GM06990 (cell line): ENCODE measurements at regions not wholly inside any gene's neighbourhood (a gene's known extent, or its start where the extent isn't known, plus 50 kb on each side); places are given as distances from the start of the nearest gene placed in this dataset.

Source experiments
- DNase-seq: peaks from one replicate; pipeline ENCODE4 v3.0.0-alpha.2; 2011; ENCODE audit not compliant: insufficient read length; ENCODE audit errors: extremely low read depth
- H3K27me3 ChIP-seq: replicated peaks from 2 replicates; pipeline ENCODE4 v1.6.0; 2011; ENCODE audit warnings: low read length; ENCODE audit not compliant: control insufficient read depth, insufficient read depth
- H3K36me3 ChIP-seq: 2 replicates; pipeline ENCODE4 v1.5.1; 2011; ENCODE audit warnings: low read length; ENCODE audit not compliant: control insufficient read depth, insufficient read depth
- H3K4me3 ChIP-seq: replicated peaks from 2 replicates; pipeline ENCODE4 v1.5.1; 2011; ENCODE audit warnings: low read depth, mild to moderate bottlenecking, control low read depth, low read length
- CTCF ChIP-seq: IDR thresholded peaks from 2 replicates; pipeline ENCODE4 v1.5.1; 2011; ENCODE audit warnings: low read length, control low read depth, mild to moderate bottlenecking, inconsistent platforms; ENCODE audit not compliant: insufficient read depth, poor library complexity, severe bottlenecking

- DNase-seq = no peak
- H3K36me3 ChIP-seq = no peaks in the 10 kb centered on the region
- no peaks in the 10 kb centered on the region for H3K27me3 ChIP-seq
Measured at GRCh38 chr5:144567421-144567780, 396.7 kb downstream of the KCTD16 start.

GRCh38 chr5:144566747-144567420 lies 396.2 kb downstream of the KCTD16 start:
- H3K27me3 ChIP-seq = no peaks in the 10 kb centered on the region
- no peak for TF ChIP-seq CTCF
- no peak for DNase-seq
- no peaks in the 10 kb centered on the region for H3K36me3 ChIP-seq
- no peak overlapping the region for H3K4me3 ChIP-seq

More at GRCh38 chr5:144567421-144567780, 396.7 kb downstream of the KCTD16 start:
- TF ChIP-seq CTCF = no peak
- H3K4me3 ChIP-seq = no peak overlapping the region

- Histone ChIP-seq H3K4me3 (no peak overlapping the region), H3K36me3 (no peaks in the 10 kb centered on the region), H3K27me3 (no peaks in the 10 kb centered on the region)
- DNase-seq = no peak
- TF ChIP-seq CTCF = no peak
Measured at GRCh38 chr5:144549580-144549979, 378.9 kb downstream of the KCTD16 start.

GRCh38 chr5:144548936-144549335 lies 378.3 kb downstream of the KCTD16 start:
- no peaks in the 10 kb centered on the region for H3K36me3 ChIP-seq
- no peak for DNase-seq
- no peaks in the 10 kb centered on the region for H3K27me3 ChIP-seq

GRCh38 chr5:144547098-144547499 lies 376.4 kb downstream of the KCTD16 start:
- Histone ChIP-seq H3K27me3 (no peaks in the 10 kb centered on the region), H3K4me3 (no peak overlapping the region), H3K36me3 (no peaks in the 10 kb centered on the region)
- TF ChIP-seq CTCF = no peak
- DNase-seq = no peak

More at GRCh38 chr5:144548936-144549335, 378.3 kb downstream of the KCTD16 start:
- no peak overlapping the region for H3K4me3 ChIP-seq
- TF ChIP-seq CTCF = no peak

- Histone ChIP-seq H3K36me3 (no peaks in the 10 kb centered on the region), H3K27me3 (no peaks in the 10 kb centered on the region), H3K4me3 (no peak overlapping the region)
- TF ChIP-seq CTCF = no peak
- DNase-seq = no peak
Measured at GRCh38 chr5:144538845-144539244, 368.2 kb downstream of the KCTD16 start.
